ENCODE measurements at regions not wholly inside any gene's neighbourhood (a gene's known extent, or its start where the extent isn't known, plus 50 kb on each side); places are given as distances from the start of the nearest gene placed in this dataset.
"Not testable (repeated sequence)": the region's sequence is repeated elsewhere in the genome, so short reads cannot be mapped to it uniquely, and the experiment has no call there.

GRCh38 chr14:83253870-83254269, 1720.2 kb upstream of the SEL1L start:
- ATAC-seq, result no peak

GRCh38 chr14:83255015-83255726, 1721.5 kb upstream of the SEL1L start:
- DNase-seq (ENCODE audit: low spot score), result no peak
- no peak for ATAC-seq

More at GRCh38 chr14:83253870-83254269, 1720.2 kb upstream of the SEL1L start:
- no peak for DNase-seq (ENCODE audit: low spot score)

GRCh38 chr14:83255727-83256090, 1722.1 kb upstream of the SEL1L start:
- DNase-seq (ENCODE audit: low spot score) (no peak), ATAC-seq (no peak)

- DNase-seq (ENCODE audit: low spot score) (no peak), ATAC-seq (no peak)
These were observed 1724.1 kb upstream of the SEL1L start for GRCh38 chr14:83257466-83258439.

GRCh38 chr14:83260751-83261150, 1727.1 kb upstream of the SEL1L start:
- ATAC-seq (no peak), DNase-seq (ENCODE audit: low spot score) (no peak)

GRCh38 chr14:83269583-83269982, 1735.9 kb upstream of the SEL1L start:
- ATAC-seq, result no peak
- no peak for DNase-seq (ENCODE audit: low spot score)

GRCh38 chr14:83271663-83272062, 1738.0 kb upstream of the SEL1L start:
- DNase-seq (ENCODE audit: low spot score), result no peak
- no peak for ATAC-seq

GRCh38 chr14:83280719-83281118, 1747.1 kb upstream of the SEL1L start:
- ATAC-seq (no peak), DNase-seq (ENCODE audit: low spot score) (no peak)

GRCh38 chr14:83282706-83283105, 1749.1 kb upstream of the SEL1L start:
- no peak for DNase-seq (ENCODE audit: low spot score)
- no peak for ATAC-seq

GRCh38 chr14:83287300-83287699, 1753.6 kb upstream of the SEL1L start:
- no peak for ATAC-seq
- DNase-seq (ENCODE audit: low spot score), result no peak

- no peak for DNase-seq (ENCODE audit: low spot score)
- ATAC-seq, result no peak
These were observed 1755.7 kb upstream of the SEL1L start for GRCh38 chr14:83289390-83289789.

GRCh38 chr14:83289896-83290295, 1756.2 kb upstream of the SEL1L start:
- ATAC-seq (no peak), DNase-seq (ENCODE audit: low spot score) (no peak)

- no peak for DNase-seq (ENCODE audit: low spot score)
- no peak for ATAC-seq
These were observed 1756.8 kb upstream of the SEL1L start for GRCh38 chr14:83290447-83290846.

GRCh38 chr14:83291714-83292113, 1758.1 kb upstream of the SEL1L start:
- DNase-seq (ENCODE audit: low spot score), result no peak
- ATAC-seq, result no peak

- ATAC-seq (no peak), DNase-seq (ENCODE audit: low spot score) (no peak)
These were observed 1761.3 kb upstream of the SEL1L start for GRCh38 chr14:83294941-83295340.

GRCh38 chr14:83297361-83297760, 1763.7 kb upstream of the SEL1L start:
- DNase-seq (ENCODE audit: low spot score) (no peak), ATAC-seq (no peak)

GRCh38 chr14:83298016-83298415, 1764.4 kb upstream of the SEL1L start:
- ATAC-seq; DNase-seq (ENCODE audit: low spot score): not testable (repeated sequence)

- DNase-seq (ENCODE audit: low spot score) (no peak), ATAC-seq (peak; percentile 70)
These were observed 1766.9 kb upstream of the SEL1L start for GRCh38 chr14:83300476-83301064.

- DNase-seq (ENCODE audit: low spot score) (no peak), ATAC-seq (no peak)
These were observed 1768.1 kb upstream of the SEL1L start for GRCh38 chr14:83301791-83302190.

GRCh38 chr14:83309211-83309610, 1775.6 kb upstream of the SEL1L start:
- DNase-seq (ENCODE audit: low spot score) (no peak), ATAC-seq (no peak)

GRCh38 chr14:83309833-83310232, 1776.2 kb upstream of the SEL1L start:
- ATAC-seq (no peak), DNase-seq (ENCODE audit: low spot score) (no peak)

GRCh38 chr14:83312511-83312910, 1778.9 kb upstream of the SEL1L start:
- no peak for DNase-seq (ENCODE audit: low spot score)
- ATAC-seq, result no peak
